Breast epithelium (tissue), 4 donors: ENCODE measurements at regions not wholly inside any gene's neighbourhood (a gene's known extent, or its start where the extent isn't known, plus 50 kb on each side); places are given as distances from the start of the nearest gene placed in this dataset.

Source experiments
- DNase-seq, 2 donors: peaks; one replicate each; pipeline ENCODE4 v3.0.0-alpha.2; 2019; ENCODE audit warnings: low spot score in 2 of 2
- H3K27ac ChIP-seq, 2 donors: fragments of 200-600 bp; sonication (generic) in 1 of 2; one replicate each; pipeline ENCODE4 v1.5.1; 2016 to 2019; ENCODE audit warnings: mild to moderate bottlenecking in 1 of 2
- H3K27me3 ChIP-seq, 2 donors: fragments of 200-600 bp; sonication (generic) in 1 of 2; one replicate each; pipeline versions ENCODE4 v1.5.1 to v1.6.0; 2017 to 2019; ENCODE audit warnings: control low read depth in 1 of 2, mild to moderate bottlenecking in 1 of 2
- H3K36me3 ChIP-seq: fragments of 200-600 bp; one replicate; pipeline ENCODE4 v1.5.1; 2019
- H3K4me1 ChIP-seq, 2 donors: fragments of 200-600 bp; sonication (generic); one replicate each; pipeline ENCODE4 v1.5.1; 2016 to 2019; ENCODE audit warnings: control low read depth in 1 of 2
- H3K4me3 ChIP-seq, 3 donors: fragments of 200-600 bp; sonication (generic); 1 replicate in 2 of 3; 2 replicates in 1 of 3; pipeline ENCODE4 v1.5.1; 2016 to 2019; ENCODE audit warnings: mild to moderate bottlenecking in 3 of 3, moderate library complexity in 2 of 3
- H3K9me3 ChIP-seq, 2 donors: fragments of 200-600 bp; sonication (generic) in 1 of 2; one replicate each; pipeline ENCODE4 v1.5.1; 2016 to 2019; ENCODE audit warnings: control low read depth in 1 of 2
- POLR2A ChIP-seq: fragments of 450-650 bp; IDR thresholded peaks from one replicate; pipeline ENCODE4 v1.6.1; 2016; ENCODE audit warnings: antibody characterized with exemption, mild to moderate bottlenecking, moderate library complexity
- POLR2AphosphoS5 ChIP-seq, 3 donors: sonication (generic); formaldehyde crosslinking; IDR thresholded peaks; one replicate each; pipeline ENCODE4 v1.6.1; 2017; ENCODE audit warnings: antibody characterized with exemption in 3 of 3
- intact Hi-C: fragments of 100-400 bp; cut with DNase I; formaldehyde crosslinking; loops from one replicate; pipeline ENCODE4 v1.15.1; 2023; ENCODE audit warnings: low total_unique reads
- TF ChIP-seq, protein P1 (sequence below), 3 donors: fragments of 450-650 bp; IDR thresholded peaks; one replicate each; pipeline ENCODE4 v1.5.1; 2016 to 2017; ENCODE audit warnings: antibody characterized with exemption in 3 of 3, mild to moderate bottlenecking in 3 of 3, moderate library complexity in 3 of 3

DNA sequence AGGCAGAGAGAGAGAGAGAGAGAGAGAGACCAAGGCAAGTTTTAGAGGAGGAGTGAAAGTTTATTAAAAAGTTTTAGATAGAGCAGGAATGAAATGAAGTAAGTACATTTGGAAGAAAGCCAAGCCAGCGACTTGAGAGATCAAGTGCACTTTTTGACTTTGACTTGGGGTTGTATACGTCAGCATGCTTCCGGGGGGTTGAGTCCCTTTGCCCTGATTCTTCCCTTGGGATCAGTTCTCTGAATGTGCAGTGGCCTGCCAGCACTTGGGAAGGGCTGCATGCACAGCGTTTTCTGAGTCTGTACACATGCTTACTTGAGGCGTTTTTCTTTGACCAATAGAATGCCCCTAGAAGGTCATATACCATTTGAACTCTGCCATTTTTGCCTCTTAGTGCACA, 400.5 kb downstream of the PDGFC start:
- Histone ChIP-seq H3K36me3 (no peaks in the 10 kb centered on the region), H3K9me3 (no peaks in the 10 kb centered on the region), H3K27ac (no peak overlapping the region), H3K4me3 (no peak overlapping the region), H3K4me1 (no peaks in the 10 kb centered on the region), H3K27me3 (no peaks in the 10 kb centered on the region)
- DNase-seq = no peak
- intact Hi-C loops = no loop called here
- TF ChIP-seq, protein P1, sequence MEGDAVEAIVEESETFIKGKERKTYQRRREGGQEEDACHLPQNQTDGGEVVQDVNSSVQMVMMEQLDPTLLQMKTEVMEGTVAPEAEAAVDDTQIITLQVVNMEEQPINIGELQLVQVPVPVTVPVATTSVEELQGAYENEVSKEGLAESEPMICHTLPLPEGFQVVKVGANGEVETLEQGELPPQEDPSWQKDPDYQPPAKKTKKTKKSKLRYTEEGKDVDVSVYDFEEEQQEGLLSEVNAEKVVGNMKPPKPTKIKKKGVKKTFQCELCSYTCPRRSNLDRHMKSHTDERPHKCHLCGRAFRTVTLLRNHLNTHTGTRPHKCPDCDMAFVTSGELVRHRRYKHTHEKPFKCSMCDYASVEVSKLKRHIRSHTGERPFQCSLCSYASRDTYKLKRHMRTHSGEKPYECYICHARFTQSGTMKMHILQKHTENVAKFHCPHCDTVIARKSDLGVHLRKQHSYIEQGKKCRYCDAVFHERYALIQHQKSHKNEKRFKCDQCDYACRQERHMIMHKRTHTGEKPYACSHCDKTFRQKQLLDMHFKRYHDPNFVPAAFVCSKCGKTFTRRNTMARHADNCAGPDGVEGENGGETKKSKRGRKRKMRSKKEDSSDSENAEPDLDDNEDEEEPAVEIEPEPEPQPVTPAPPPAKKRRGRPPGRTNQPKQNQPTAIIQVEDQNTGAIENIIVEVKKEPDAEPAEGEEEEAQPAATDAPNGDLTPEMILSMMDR (IDR thresholded peaks at IDR 0.05) = no peak
- TF ChIP-seq POLR2A (no peak), POLR2AphosphoS5 (IDR thresholded peaks at IDR 0.05) (no peak)

- TF ChIP-seq, protein P1 (IDR thresholded peaks at IDR 0.05) = no peak
- no peak for TF ChIP-seq POLR2A
- no peak for DNase-seq
- intact Hi-C loops = no loop called here
- H3K9me3 ChIP-seq = no peaks in the 10 kb centered on the region
- H3K4me1 ChIP-seq = no peaks in the 10 kb centered on the region
- H3K36me3 ChIP-seq = no peaks in the 10 kb centered on the region
- H3K27me3 ChIP-seq = no peaks in the 10 kb centered on the region
- no peak overlapping the region for H3K4me3 ChIP-seq
- no peak overlapping the region for H3K27ac ChIP-seq
These were observed 402.1 kb downstream of the PDGFC start for GRCh38 chr4:156569535-156569934.

DNA sequence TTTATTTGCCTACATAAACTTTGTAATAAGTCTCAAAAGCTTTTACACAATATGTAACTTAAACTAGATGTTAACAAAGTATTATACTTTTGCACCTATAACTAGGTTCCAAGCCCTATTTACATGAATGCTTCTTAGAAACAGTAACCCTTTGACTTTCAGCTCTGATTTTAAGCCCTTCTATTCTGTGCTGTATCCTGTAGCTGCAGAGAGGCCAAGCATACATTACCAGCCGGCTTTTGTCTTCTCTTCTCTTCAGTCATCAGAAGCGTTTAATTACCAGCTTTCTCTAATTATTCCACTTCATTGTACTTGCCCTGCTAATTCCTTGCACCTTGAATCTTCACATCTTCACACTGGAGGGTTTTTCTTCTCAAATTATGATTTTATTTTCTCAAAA, 403.1 kb downstream of the PDGFC start:
- intact Hi-C loops = no loop called here
- no peak overlapping the region for H3K4me3 ChIP-seq
- no peaks in the 10 kb centered on the region for H3K36me3 ChIP-seq
- H3K4me1 ChIP-seq = no peaks in the 10 kb centered on the region
- no peak overlapping the region for H3K27ac ChIP-seq
- TF ChIP-seq, protein P1 (IDR thresholded peaks at IDR 0.05) = no peak
- TF ChIP-seq POLR2AphosphoS5 (IDR thresholded peaks at IDR 0.05) = no peak
- TF ChIP-seq POLR2A = no peak
- no peak for DNase-seq
- no peaks in the 10 kb centered on the region for H3K9me3 ChIP-seq
- no peaks in the 10 kb centered on the region for H3K27me3 ChIP-seq

- H3K4me1 ChIP-seq = no peaks in the 10 kb centered on the region
- no peaks in the 10 kb centered on the region for H3K36me3 ChIP-seq
- H3K27ac ChIP-seq = no peak overlapping the region
- intact Hi-C loops = no loop called here
- no peak overlapping the region for H3K4me3 ChIP-seq
- H3K9me3 ChIP-seq = no peaks in the 10 kb centered on the region
- no peak for DNase-seq
- no peaks in the 10 kb centered on the region for H3K27me3 ChIP-seq
- TF ChIP-seq POLR2A (no peak), POLR2AphosphoS5 (IDR thresholded peaks at IDR 0.05) (no peak)
- TF ChIP-seq, protein P1 (IDR thresholded peaks at IDR 0.05) = no peak
These were observed 403.6 kb downstream of the PDGFC start for GRCh38 chr4:156568041-156568440.

DNA sequence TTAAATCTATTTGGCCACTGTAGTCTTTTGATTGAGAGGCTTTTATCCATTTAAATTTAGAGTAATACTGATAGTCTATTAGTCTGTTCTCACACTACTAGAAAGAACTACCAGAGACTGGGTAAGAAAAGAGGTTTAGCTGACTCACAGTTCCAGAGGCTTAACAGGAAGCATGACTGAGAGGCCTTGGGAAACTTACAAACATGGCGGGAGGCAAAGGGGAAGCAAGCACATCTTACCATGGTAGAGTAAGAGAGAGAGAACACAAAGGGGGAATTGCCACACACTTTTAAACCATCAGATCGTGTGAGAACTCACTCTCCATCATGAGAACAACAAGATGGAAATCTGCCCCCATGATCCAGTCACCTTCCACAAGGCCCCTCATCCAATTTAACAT, 410.9 kb downstream of the PDGFC start:
- no peak overlapping the region for H3K4me3 ChIP-seq
- no peak for DNase-seq
- TF ChIP-seq POLR2A (no peak), POLR2AphosphoS5 (IDR thresholded peaks at IDR 0.05) (no peak)
- TF ChIP-seq, protein P1 (IDR thresholded peaks at IDR 0.05) = no peak
- H3K27ac ChIP-seq = no peak overlapping the region
- H3K27me3 ChIP-seq = no peaks in the 10 kb centered on the region
- H3K4me1 ChIP-seq = no peaks in the 10 kb centered on the region
- no peaks in the 10 kb centered on the region for H3K9me3 ChIP-seq
- intact Hi-C loops = loop anchor here (5.0 kb wide), 1 partner anchor 238 kb away; no protein-coding TSS in a partner anchor
- no peaks in the 10 kb centered on the region for H3K36me3 ChIP-seq
